Lower leg skin (tissue), 3 donors: ENCODE measurements at regions not wholly inside any gene's neighbourhood (a gene's known extent, or its start where the extent isn't known, plus 50 kb on each side); places are given as distances from the start of the nearest gene placed in this dataset.

ENCODE experiments used
- CTCF ChIP-seq, 3 donors: fragments of 450-650 bp; IDR thresholded peaks; one replicate each; pipeline ENCODE4 v1.5.1; 2016; ENCODE audit warnings: antibody characterized with exemption in 3 of 3, mild to moderate bottlenecking in 3 of 3, moderate library complexity in 2 of 3
- POLR2A ChIP-seq, 2 donors: fragments of 450-650 bp; IDR thresholded peaks; one replicate each; pipeline ENCODE4 v1.6.1; 2016 to 2017; ENCODE audit warnings: antibody characterized with exemption in 2 of 2, mild to moderate bottlenecking in 1 of 2, moderate library complexity in 1 of 2

- TF ChIP-seq POLR2A (IDR thresholded peaks at IDR 0.05) (no peak), CTCF (IDR thresholded peaks at IDR 0.05) (no peak)
These were observed 199.3 kb upstream of the DEPDC1 start for GRCh38 chr1:68696221-68696620.
